Retinal pigment epithelial cell (primary cell): ENCODE measurements at regions not wholly inside any gene's neighbourhood (a gene's known extent, or its start where the extent isn't known, plus 50 kb on each side); places are given as distances from the start of the nearest gene placed in this dataset.

Experiments
- DNase-seq: peaks from one replicate; pipeline ENCODE4 v3.0.0-alpha.2; 2010; ENCODE audit warnings: low read depth
- H3K4me3 ChIP-seq: 2 replicates; pipeline ENCODE4 v1.5.1; 2011; ENCODE audit warnings: mild to moderate bottlenecking, low read length, control low read depth, moderate library complexity
- TF ChIP-seq, protein P1 (sequence below): conservative IDR thresholded peaks from 2 replicates; pipeline ENCODE4 v1.5.1; 2011; ENCODE audit warnings: low read depth, low read length, control low read depth, inconsistent platforms

- DNase-seq, result no peak
- TF ChIP-seq, protein P1, sequence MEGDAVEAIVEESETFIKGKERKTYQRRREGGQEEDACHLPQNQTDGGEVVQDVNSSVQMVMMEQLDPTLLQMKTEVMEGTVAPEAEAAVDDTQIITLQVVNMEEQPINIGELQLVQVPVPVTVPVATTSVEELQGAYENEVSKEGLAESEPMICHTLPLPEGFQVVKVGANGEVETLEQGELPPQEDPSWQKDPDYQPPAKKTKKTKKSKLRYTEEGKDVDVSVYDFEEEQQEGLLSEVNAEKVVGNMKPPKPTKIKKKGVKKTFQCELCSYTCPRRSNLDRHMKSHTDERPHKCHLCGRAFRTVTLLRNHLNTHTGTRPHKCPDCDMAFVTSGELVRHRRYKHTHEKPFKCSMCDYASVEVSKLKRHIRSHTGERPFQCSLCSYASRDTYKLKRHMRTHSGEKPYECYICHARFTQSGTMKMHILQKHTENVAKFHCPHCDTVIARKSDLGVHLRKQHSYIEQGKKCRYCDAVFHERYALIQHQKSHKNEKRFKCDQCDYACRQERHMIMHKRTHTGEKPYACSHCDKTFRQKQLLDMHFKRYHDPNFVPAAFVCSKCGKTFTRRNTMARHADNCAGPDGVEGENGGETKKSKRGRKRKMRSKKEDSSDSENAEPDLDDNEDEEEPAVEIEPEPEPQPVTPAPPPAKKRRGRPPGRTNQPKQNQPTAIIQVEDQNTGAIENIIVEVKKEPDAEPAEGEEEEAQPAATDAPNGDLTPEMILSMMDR, result no peak
- no peak overlapping the region for H3K4me3 ChIP-seq
These were observed 87.2 kb upstream of the RGS17 start for GRCh38 chr6:153218184-153218792.

GRCh38 chr6:153216789-153217188, 85.7 kb upstream of the RGS17 start:
- TF ChIP-seq, protein P1, result no peak
- DNase-seq, result no peak
- no peak overlapping the region for H3K4me3 ChIP-seq

DNA sequence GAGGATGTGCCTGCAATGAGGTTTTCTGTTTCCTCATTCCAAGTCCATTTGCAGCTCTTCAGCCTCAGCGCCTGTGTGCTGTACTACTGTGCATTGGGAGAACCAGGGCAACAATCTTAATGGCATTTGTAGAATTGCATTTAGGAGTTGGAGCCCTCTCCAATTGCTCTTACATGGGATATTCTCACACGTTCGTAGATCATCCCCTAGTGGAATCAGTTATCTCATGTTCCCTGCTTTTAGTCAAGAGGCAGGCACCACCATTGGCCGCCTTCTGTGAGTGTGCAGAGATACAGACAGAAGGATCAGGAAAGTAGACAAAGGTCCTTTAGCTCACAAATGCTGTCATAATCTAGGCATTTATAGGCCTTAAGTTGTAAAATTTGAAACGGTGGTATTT, 84.2 kb upstream of the RGS17 start:
- DNase-seq, result no peak

GRCh38 chr6:153214436-153214835, 83.4 kb upstream of the RGS17 start:
- H3K4me3 ChIP-seq, result no peak overlapping the region
- no peak for DNase-seq
- TF ChIP-seq, protein P1, result no peak

More for the DNA sequence above, 84.2 kb upstream of the RGS17 start:
- TF ChIP-seq, protein P1, result no peak
- no peak overlapping the region for H3K4me3 ChIP-seq

DNA sequence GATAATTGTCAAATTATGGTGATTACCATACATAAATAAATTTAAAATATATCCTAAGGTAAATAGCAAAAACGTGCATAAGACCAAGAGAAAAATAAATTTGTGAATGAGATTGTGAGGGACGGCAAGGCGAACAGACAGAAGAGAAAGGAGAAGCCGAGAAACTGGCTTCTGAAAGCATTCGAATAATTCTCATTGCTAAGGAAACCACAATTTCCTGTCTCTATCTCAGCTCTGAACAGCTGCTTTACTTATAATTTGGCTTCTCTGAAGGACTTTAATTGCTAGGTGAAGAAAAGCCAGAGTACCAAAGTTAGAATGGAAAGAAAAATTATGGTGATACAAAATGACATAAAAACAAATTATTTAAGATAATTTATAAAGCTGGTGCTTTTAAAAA, 79.0 kb upstream of the RGS17 start:
- no peak for DNase-seq
- TF ChIP-seq, protein P1, result no peak
- H3K4me3 ChIP-seq, result no peak overlapping the region

GRCh38 chr6:153208706-153209105, 77.6 kb upstream of the RGS17 start:
- no peak for DNase-seq
- H3K4me3 ChIP-seq, result no peak overlapping the region
- TF ChIP-seq, protein P1, result no peak

GRCh38 chr6:153207617-153208016, 76.5 kb upstream of the RGS17 start:
- TF ChIP-seq, protein P1, result no peak
- H3K4me3 ChIP-seq, result no peak overlapping the region
- no peak for DNase-seq
